GM12878 (cell line): ENCODE measurements at regions not wholly inside any gene's neighbourhood (a gene's known extent, or its start where the extent isn't known, plus 50 kb on each side); places are given as distances from the start of the nearest gene placed in this dataset.

Experiments used
- ATAC-seq: fragments of 200-7000 bp; cut with Tn5 transposase; 3 replicates; pipeline ENCODE4 v1.9.1; 2020; ENCODE audit warnings: mild to moderate bottlenecking, moderate library complexity
- BruUV-seq: library from RNA; stranded (reverse); fragments of 400-500 nt; replicated peaks from 2 replicates; lab custom pipeline; 2021; lab: Mats Ljungman, UMichigan
- CTCF ChIA-PET: fragments of 300-600 bp; sonication (Branson Sonifier 250); formaldehyde crosslinking; extraction: SDS; loops from one replicate; lab custom pipeline; 2021; ENCODE audit warnings: inconsistent platforms; lab: Yijun Ruan, JAX
- POLR2A ChIA-PET: fragments of 350-600 bp; formaldehyde crosslinking; extraction: SDS; loops from one replicate; lab custom pipeline; 2021; ENCODE audit warnings: inconsistent platforms; lab: Charles Lee
- RAD21 ChIA-PET: fragments of 300-600 bp; sonication (Branson Sonifier 250); formaldehyde crosslinking; loops from one replicate; lab custom pipeline; 2023; ENCODE audit warnings: antibody characterized with exemption; ENCODE audit not compliant: unreplicated experiment; lab: Charles Lee
- SMC1A ChIA-PET: fragments of 300-600 bp; sonication (Branson Sonifier 250); formaldehyde crosslinking; loops from one replicate; lab custom pipeline; 2023; ENCODE audit not compliant: unreplicated experiment, uncharacterized antibody; lab: Charles Lee
- DNase-seq: peaks from one replicate; pipeline ENCODE4 v3.0.0-alpha.2; 2011; ENCODE audit warnings: low read depth, low spot score
- FAIRE-seq: peaks from 3 replicates; lab custom pipeline; 2011; peaks lifted over from hg19 to GRCh38; lab: Jason Lieb, UNC
- H2AFZ ChIP-seq: 2 replicates; pipeline ENCODE4 v1.6.0; 2011; ENCODE audit warnings: low read depth, low read length, control low read depth; ENCODE audit not compliant: control insufficient read depth
- H3K27ac ChIP-seq: 2 replicates; pipeline ENCODE4 v1.5.1; 2011; ENCODE audit warnings: control low read depth; ENCODE audit not compliant: control insufficient read depth, insufficient read depth
- H3K27me3 ChIP-seq, 2 experiments: replicated peaks in 1 of 2; 2 replicates each; pipeline versions ENCODE4 v1.6.0 to v1.6.1; 2011; ENCODE audit warnings: low read length in 1 of 2; ENCODE audit not compliant: control insufficient read depth in 2 of 2, insufficient read depth in 2 of 2
- H3K36me3 ChIP-seq, 2 experiments: 2 replicates each; pipeline ENCODE4 v1.5.1; 2011; ENCODE audit warnings: low read length in 1 of 2; ENCODE audit not compliant: control insufficient read depth in 2 of 2, insufficient read depth in 2 of 2
- H3K4me1 ChIP-seq: 2 replicates; pipeline ENCODE4 v1.6.1; 2011; ENCODE audit warnings: mild to moderate bottlenecking, low read length, moderate library complexity, mixed read lengths; ENCODE audit not compliant: control insufficient read depth, insufficient read depth
- H3K4me2 ChIP-seq: 2 replicates; pipeline ENCODE4 v1.6.0; 2011; ENCODE audit warnings: control low read depth; ENCODE audit not compliant: control insufficient read depth, insufficient read depth
- H3K4me3 ChIP-seq: fragments of 200-600 bp; sonication (generic); 2 replicates; pipeline ENCODE4 v1.5.1; 2016
- H3K79me2 ChIP-seq: 2 replicates; pipeline ENCODE4 v1.6.0; 2011; ENCODE audit warnings: low read length; ENCODE audit not compliant: control insufficient read depth, insufficient read depth
- H3K9ac ChIP-seq: 2 replicates; pipeline ENCODE4 v1.8.0; 2011; ENCODE audit warnings: low read length, control low read depth, mixed read lengths; ENCODE audit not compliant: control insufficient read depth, insufficient read depth
- H3K9me3 ChIP-seq: replicated peaks from 3 replicates; pipeline ENCODE4 v1.5.1; 2011; ENCODE audit warnings: mild to moderate bottlenecking, low read length; ENCODE audit not compliant: control insufficient read depth, insufficient read depth
- H4K20me1 ChIP-seq: 2 replicates; pipeline ENCODE4 v1.6.0; 2011; ENCODE audit not compliant: control insufficient read depth, insufficient read depth
- BCL11A ChIP-seq: IDR thresholded peaks from 2 replicates; pipeline ENCODE4 v1.6.1; 2011; ENCODE audit warnings: low read depth, low read length
- E2F8 ChIP-seq: fragments of 450-650 bp; IDR thresholded peaks from 2 replicates; pipeline ENCODE4 v1.6.1; 2018; ENCODE audit warnings: mild to moderate bottlenecking, low read depth, moderate library complexity; ENCODE audit not compliant: partially characterized antibody
- MEF2B ChIP-seq: fragments of 450-650 bp; IDR thresholded peaks from 2 replicates; pipeline ENCODE4 v1.6.1; 2018; ENCODE audit warnings: mild to moderate bottlenecking, moderate library complexity; ENCODE audit not compliant: partially characterized antibody, poor library complexity, severe bottlenecking
- NFYB ChIP-seq: IDR thresholded peaks from 2 replicates; pipeline ENCODE4 v1.6.1; 2011; ENCODE audit warnings: low read depth, mild to moderate bottlenecking, low read length, improper control_type of control experiment, moderate library complexity; ENCODE audit not compliant: insufficient read depth
- ZNF24 ChIP-seq: fragments of 450-650 bp; IDR thresholded peaks from 2 replicates; pipeline ENCODE4 v1.6.1; 2017; ENCODE audit warnings: antibody characterized with exemption, mild to moderate bottlenecking
- WGBS: methylation state at CpG from one replicate; pipeline ENCODE4 v1.1.6; 2016; ENCODE audit warnings: low lambda C conversion rate; ENCODE audit not compliant: insufficient replicate concordance, insufficient coverage; ENCODE audit errors: missing lambda C conversion rate; 5-methylcytosine and 5-hydroxymethylcytosine counted together
- in situ Hi-C: fragments of 300-500 bp; cut with MboI; formaldehyde crosslinking; loops from 9 replicates; pipeline ENCODE4 v1.14.3; 2018; ENCODE audit warnings: mixed read lengths
- intact Hi-C: fragments of 100-400 bp; cut with micrococcal nuclease; formaldehyde crosslinking; loops from one replicate; pipeline ENCODE4 v1.14.2; 2022; ENCODE audit not compliant: unreplicated experiment

- ChIA-PET POLR2A (no interaction called here), CTCF (interaction anchor here (1.2 to 3.6 kb wide), 2 partner anchors 52 to 212 kb away, joined by 7 to 18 read pairs; no protein-coding TSS in a partner anchor), RAD21 (interaction anchor here (1.5 to 2.4 kb wide), 2 partner anchors 52 to 360 kb away, joined by 4 to 11 read pairs; no protein-coding TSS in a partner anchor), SMC1A (interaction anchor here (1.9 kb wide), 1 partner anchor 52 kb away, joined by 5 read pairs; no protein-coding TSS in a partner anchor)
- Histone ChIP-seq H2AFZ (no peak overlapping the region), H3K79me2 (no peaks in the 10 kb centered on the region), H3K4me1 (no peaks in the 10 kb centered on the region), H3K27me3 (no peaks in the 10 kb centered on the region; a peak in 1 of 4 replicates), H3K36me3 (no peaks in the 10 kb centered on the region), H3K9ac (no peak overlapping the region), H3K4me3 (no peak overlapping the region), H4K20me1 (no peaks in the 10 kb centered on the region), H3K4me2 (no peak overlapping the region), H3K9me3 (no peaks in the 10 kb centered on the region), H3K27ac (no peak overlapping the region)
- no peak for DNase-seq
- ATAC-seq, result no peak
- intact Hi-C loops (no loop called here), in situ Hi-C loops (no loop called here)
- 48% methylated on average over 2 of the region's 2 CpGs for WGBS
- no peak for FAIRE-seq
- no TSS peak for BruUV-seq
- TF ChIP-seq E2F8, result no peak
- no peak for TF ChIP-seq ZNF24
- TF ChIP-seq MEF2B, result no peak
- no peak for TF ChIP-seq BCL11A
- TF ChIP-seq NFYB, result no peak
Measured at GRCh38 chr3:14256046-14256445, 77.4 kb downstream of the LSM3 start.
